Gastroesophageal sphincter (tissue), 3 donors: ENCODE measurements at regions not wholly inside any gene's neighbourhood (a gene's known extent, or its start where the extent isn't known, plus 50 kb on each side); places are given as distances from the start of the nearest gene placed in this dataset.

ENCODE experiments used
- CTCF ChIP-seq, 4 experiments: fragments of 200-600 bp in 2 of 4; fragments of 450-650 bp in 2 of 4; sonication (generic) in 1 of 4; IDR thresholded peaks; one replicate each; pipeline ENCODE4 v1.5.1; 2017 to 2019; ENCODE audit warnings: antibody characterized with exemption in 4 of 4, mild to moderate bottlenecking in 2 of 4, moderate library complexity in 2 of 4
- EP300 ChIP-seq: sonication (generic); formaldehyde crosslinking; IDR thresholded peaks from one replicate; pipeline ENCODE4 v1.6.1; 2017; ENCODE audit warnings: antibody characterized with exemption, mild to moderate bottlenecking
- POLR2AphosphoS5 ChIP-seq: sonication (generic); formaldehyde crosslinking; IDR thresholded peaks from one replicate; pipeline ENCODE4 v1.6.1; 2017; ENCODE audit warnings: antibody characterized with exemption

DNA sequence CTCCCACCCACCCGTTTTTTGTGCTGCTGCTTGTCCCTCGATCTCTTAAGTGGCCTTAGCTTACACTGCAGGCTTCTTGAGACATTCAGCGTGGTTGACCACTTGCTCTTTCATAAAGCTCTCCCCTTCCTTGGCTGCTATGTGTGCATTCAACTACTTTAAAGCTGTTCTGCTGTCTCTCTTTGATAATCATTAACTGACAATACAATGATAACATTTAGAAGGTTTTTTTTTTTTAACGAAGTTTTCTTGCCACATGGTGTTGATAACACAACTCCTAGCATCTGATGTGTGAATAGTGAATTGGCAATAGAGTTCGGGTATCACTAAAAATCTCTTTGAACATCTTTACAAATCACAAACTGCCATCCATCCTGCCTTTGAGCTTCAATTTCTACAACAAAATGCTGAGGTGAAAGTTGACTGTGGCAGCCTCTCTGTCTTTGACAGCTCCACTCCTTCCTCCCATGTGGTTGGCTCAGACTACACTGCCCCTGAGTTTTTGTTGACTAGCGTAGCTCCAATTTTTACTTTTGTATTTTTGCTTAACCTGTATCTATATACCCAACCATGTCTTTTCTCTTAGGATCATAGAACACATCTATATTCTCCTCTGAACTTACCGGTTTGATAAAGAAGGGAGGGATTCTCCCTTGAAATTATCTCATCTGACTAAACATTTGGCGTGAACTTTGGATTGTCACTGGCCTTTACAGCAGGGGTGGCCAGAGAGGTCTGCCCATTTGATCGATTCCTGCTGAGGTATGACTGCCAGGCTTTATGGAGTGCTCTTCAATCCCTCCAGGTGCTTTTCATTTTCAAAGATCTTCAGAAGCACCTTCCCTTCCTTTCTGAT lies 409.4 kb upstream of the CD180 start:
- TF ChIP-seq POLR2AphosphoS5: no peak
- TF ChIP-seq CTCF (IDR thresholded peaks at IDR 0.05): no peak
- TF ChIP-seq EP300: no peak
